Thyroid gland (tissue), 4 donors: ENCODE measurements at regions not wholly inside any gene's neighbourhood (a gene's known extent, or its start where the extent isn't known, plus 50 kb on each side); places are given as distances from the start of the nearest gene placed in this dataset.
"Not testable (repeated sequence)": the region's sequence is repeated elsewhere in the genome, so short reads cannot be mapped to it uniquely, and the experiment has no call there.

Source experiments
- CTCF ChIP-seq, 6 experiments: fragments of 200-600 bp in 3 of 6; fragments of 450-650 bp in 3 of 6; sonication (generic) in 3 of 6; IDR thresholded peaks; one replicate each; pipeline ENCODE4 v1.5.1; 2016 to 2019; ENCODE audit warnings: antibody characterized with exemption in 6 of 6, mild to moderate bottlenecking in 2 of 6, inconsistent platforms in 1 of 6, moderate library complexity in 1 of 6
- POLR2A ChIP-seq, 2 donors: fragments of 450-650 bp; IDR thresholded peaks; one replicate each; pipeline ENCODE4 v1.6.1; 2017; ENCODE audit warnings: antibody characterized with exemption in 2 of 2, mild to moderate bottlenecking in 2 of 2, moderate library complexity in 1 of 2

- TF ChIP-seq CTCF, POLR2A (IDR thresholded peaks at IDR 0.05): not testable (repeated sequence)
Measured at GRCh38 chr3:61393480-61393947, 142.3 kb upstream of the FHIT start.
